ENCODE measurements at regions not wholly inside any gene's neighbourhood (a gene's known extent, or its start where the extent isn't known, plus 50 kb on each side); places are given as distances from the start of the nearest gene placed in this dataset.

DNA sequence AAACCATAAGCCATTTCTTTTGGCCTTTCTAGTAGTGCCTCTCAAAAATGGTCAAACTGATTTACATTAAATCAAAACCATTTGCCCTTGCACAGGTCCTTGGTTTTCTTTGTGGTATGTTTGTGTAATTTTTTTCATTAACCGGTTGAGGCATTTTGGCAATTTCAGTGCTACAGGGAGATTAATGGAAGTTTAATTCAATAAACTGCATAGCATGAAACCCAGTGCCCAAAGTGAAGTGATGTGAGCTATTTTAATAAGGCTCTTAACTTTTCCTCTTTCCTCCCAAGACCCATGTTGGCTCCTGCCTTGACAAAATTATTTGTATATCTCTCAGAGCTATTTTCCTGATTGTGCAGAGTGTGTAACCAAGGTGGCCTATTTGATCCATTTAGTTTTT is 326.2 kb upstream of the SEMA6A start:
- Mint-ChIP-seq H3K9me3 (ENCODE audit: low read depth, unreplicated experiment) (no peaks in the 10 kb centered on the region), H3K36me3 (ENCODE audit: insufficient read depth, unreplicated experiment) (no peaks in the 10 kb centered on the region), H3K27me3 (ENCODE audit: unreplicated experiment) (no peaks in the 10 kb centered on the region), H3K4me3 (ENCODE audit: low read depth, unreplicated experiment) (no peak overlapping the region), H3K4me1 (ENCODE audit: low read depth, unreplicated experiment) (no peaks in the 10 kb centered on the region), H3K27ac (ENCODE audit: unreplicated experiment) (no peak overlapping the region)
- BruUV-seq (replicated peaks): no TSS peak
- no peak for DNase-seq
- TF ChIP-seq, protein P1, sequence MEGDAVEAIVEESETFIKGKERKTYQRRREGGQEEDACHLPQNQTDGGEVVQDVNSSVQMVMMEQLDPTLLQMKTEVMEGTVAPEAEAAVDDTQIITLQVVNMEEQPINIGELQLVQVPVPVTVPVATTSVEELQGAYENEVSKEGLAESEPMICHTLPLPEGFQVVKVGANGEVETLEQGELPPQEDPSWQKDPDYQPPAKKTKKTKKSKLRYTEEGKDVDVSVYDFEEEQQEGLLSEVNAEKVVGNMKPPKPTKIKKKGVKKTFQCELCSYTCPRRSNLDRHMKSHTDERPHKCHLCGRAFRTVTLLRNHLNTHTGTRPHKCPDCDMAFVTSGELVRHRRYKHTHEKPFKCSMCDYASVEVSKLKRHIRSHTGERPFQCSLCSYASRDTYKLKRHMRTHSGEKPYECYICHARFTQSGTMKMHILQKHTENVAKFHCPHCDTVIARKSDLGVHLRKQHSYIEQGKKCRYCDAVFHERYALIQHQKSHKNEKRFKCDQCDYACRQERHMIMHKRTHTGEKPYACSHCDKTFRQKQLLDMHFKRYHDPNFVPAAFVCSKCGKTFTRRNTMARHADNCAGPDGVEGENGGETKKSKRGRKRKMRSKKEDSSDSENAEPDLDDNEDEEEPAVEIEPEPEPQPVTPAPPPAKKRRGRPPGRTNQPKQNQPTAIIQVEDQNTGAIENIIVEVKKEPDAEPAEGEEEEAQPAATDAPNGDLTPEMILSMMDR (IDR thresholded peaks at IDR 0.05; ENCODE audit: unreplicated experiment): no peak
- CTCF ChIA-PET: no interaction called here
- intact Hi-C loops (cut with micrococcal nuclease; ENCODE audit: unreplicated experiment): no loop called here

DNA sequence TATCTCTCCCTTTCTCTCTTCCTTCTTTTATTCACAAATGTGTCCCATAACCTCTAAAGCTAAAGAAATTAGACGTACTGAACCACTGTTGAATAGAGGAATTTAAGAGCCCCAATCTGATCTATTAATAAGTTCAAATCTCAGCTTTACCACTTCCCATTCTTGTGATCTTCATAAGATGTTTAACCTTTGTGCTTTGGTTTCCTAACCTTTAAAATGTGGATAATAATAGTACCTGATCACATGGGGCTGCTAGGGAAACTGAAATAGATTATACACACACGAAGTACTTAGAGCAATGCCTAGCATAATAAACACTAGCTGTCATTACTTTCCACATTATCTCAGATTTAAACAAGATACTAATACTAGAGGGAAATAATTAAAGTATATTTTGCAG is 324.3 kb upstream of the SEMA6A start:
- Mint-ChIP-seq H3K4me3 (ENCODE audit: low read depth, unreplicated experiment) (no peak overlapping the region), H3K4me1 (ENCODE audit: low read depth, unreplicated experiment) (no peaks in the 10 kb centered on the region), H3K27me3 (ENCODE audit: unreplicated experiment) (no peaks in the 10 kb centered on the region)

DNA sequence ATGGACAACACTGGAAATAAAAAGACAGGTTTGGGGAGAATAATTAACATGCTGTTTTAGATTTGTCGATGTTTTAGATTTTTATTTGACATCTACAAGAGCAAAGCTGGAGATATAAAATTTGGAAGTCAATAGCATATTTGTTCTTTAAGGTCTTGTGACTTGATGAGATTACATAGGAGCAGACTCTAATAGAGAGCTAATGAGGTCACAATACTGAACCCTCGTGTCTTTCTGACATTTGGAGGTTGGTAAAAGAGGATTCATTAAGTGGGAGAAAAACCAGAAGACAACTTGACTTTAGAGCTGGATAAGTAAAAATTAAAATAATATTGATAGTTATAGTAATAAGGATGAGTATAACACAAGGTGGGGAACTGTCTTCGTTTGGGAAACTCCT is 322.7 kb upstream of the SEMA6A start:
- CTCF ChIA-PET: no interaction called here
- H3K4me3 Mint-ChIP-seq (ENCODE audit: low read depth, unreplicated experiment): no peak overlapping the region
- no peaks in the 10 kb centered on the region for H3K9me3 Mint-ChIP-seq (ENCODE audit: low read depth, unreplicated experiment)
- BruUV-seq (replicated peaks): no TSS peak
- H3K27ac Mint-ChIP-seq (ENCODE audit: unreplicated experiment): no peak overlapping the region
- H3K36me3 Mint-ChIP-seq (ENCODE audit: insufficient read depth, unreplicated experiment): no peaks in the 10 kb centered on the region
- DNase-seq: no peak
- TF ChIP-seq, protein P1 (IDR thresholded peaks at IDR 0.05; ENCODE audit: unreplicated experiment): no peak
- H3K27me3 Mint-ChIP-seq (ENCODE audit: unreplicated experiment): no peaks in the 10 kb centered on the region
- H3K4me1 Mint-ChIP-seq (ENCODE audit: low read depth, unreplicated experiment): no peaks in the 10 kb centered on the region
- intact Hi-C loops (cut with micrococcal nuclease; ENCODE audit: unreplicated experiment): no loop called here

More for the DNA sequence above, 324.3 kb upstream of the SEMA6A start:
- no peaks in the 10 kb centered on the region for H3K36me3 Mint-ChIP-seq (ENCODE audit: insufficient read depth, unreplicated experiment)
- BruUV-seq (replicated peaks): no TSS peak
- intact Hi-C loops (cut with micrococcal nuclease; ENCODE audit: unreplicated experiment): no loop called here
- no peak overlapping the region for H3K27ac Mint-ChIP-seq (ENCODE audit: unreplicated experiment)
- TF ChIP-seq, protein P1 (IDR thresholded peaks at IDR 0.05; ENCODE audit: unreplicated experiment): no peak
- CTCF ChIA-PET: no interaction called here
- no peaks in the 10 kb centered on the region for H3K9me3 Mint-ChIP-seq (ENCODE audit: low read depth, unreplicated experiment)
- no peak for DNase-seq

DNA sequence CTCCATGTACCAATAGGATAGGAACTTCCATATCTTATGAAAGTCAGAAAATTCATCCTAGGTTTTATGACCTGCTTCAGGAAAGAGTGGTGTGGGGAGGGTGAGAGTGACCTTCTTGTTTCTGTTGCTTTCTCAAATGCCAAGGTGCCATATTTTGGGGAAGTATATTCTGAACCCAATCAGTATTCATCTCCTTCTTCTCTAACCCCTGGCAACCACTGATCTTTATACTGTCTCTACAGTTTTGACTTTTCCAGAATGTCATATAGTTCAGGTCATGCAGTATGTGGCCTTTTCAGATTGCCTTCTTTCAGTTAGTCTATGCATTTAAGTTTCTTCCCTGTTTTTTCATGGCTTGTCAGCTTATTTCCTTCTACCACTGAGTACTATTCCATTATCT is 321.4 kb upstream of the SEMA6A start:
- CTCF ChIA-PET: no interaction called here
- no peaks in the 10 kb centered on the region for H3K27me3 Mint-ChIP-seq (ENCODE audit: unreplicated experiment)
- DNase-seq: no peak
- no peak overlapping the region for H3K4me3 Mint-ChIP-seq (ENCODE audit: low read depth, unreplicated experiment)
- TF ChIP-seq, protein P1 (IDR thresholded peaks at IDR 0.05; ENCODE audit: unreplicated experiment): no peak
- intact Hi-C loops (cut with micrococcal nuclease; ENCODE audit: unreplicated experiment): no loop called here
- H3K36me3 Mint-ChIP-seq (ENCODE audit: insufficient read depth, unreplicated experiment): no peaks in the 10 kb centered on the region
- no TSS peak for BruUV-seq (replicated peaks)
- no peaks in the 10 kb centered on the region for H3K9me3 Mint-ChIP-seq (ENCODE audit: low read depth, unreplicated experiment)
- no peak overlapping the region for H3K27ac Mint-ChIP-seq (ENCODE audit: unreplicated experiment)
- H3K4me1 Mint-ChIP-seq (ENCODE audit: low read depth, unreplicated experiment): no peaks in the 10 kb centered on the region
